Coronary artery (tissue), 2 donors: ENCODE measurements at regions not wholly inside any gene's neighbourhood (a gene's known extent, or its start where the extent isn't known, plus 50 kb on each side); places are given as distances from the start of the nearest gene placed in this dataset.

Source experiments
- DNase-seq: peaks from one replicate; pipeline ENCODE4 v3.0.0-alpha.2; 2017; ENCODE audit warnings: low spot score
- H3K27ac ChIP-seq, 2 donors: fragments of 200-600 bp; sonication (generic); one replicate each; pipeline ENCODE4 v1.5.1; 2016 to 2019
- H3K4me3 ChIP-seq: fragments of 200-600 bp; sonication (generic); 2 replicates; pipeline ENCODE4 v1.5.1; 2016; ENCODE audit warnings: mild to moderate bottlenecking, moderate library complexity
- CTCF ChIP-seq: fragments of 200-600 bp; sonication (generic); IDR thresholded peaks from one replicate; pipeline ENCODE4 v1.5.1; 2019; ENCODE audit warnings: antibody characterized with exemption

- no peak for DNase-seq
- no peak for TF ChIP-seq CTCF
- no peak overlapping the region for H3K27ac ChIP-seq
- H3K4me3 ChIP-seq = no peak overlapping the region
Measured at GRCh38 chr2:118521960-118522359, 325.5 kb downstream of the EN1 start.

GRCh38 chr2:118521272-118521671 lies 326.2 kb downstream of the EN1 start:
- no peak for DNase-seq
- TF ChIP-seq CTCF = no peak
- Histone ChIP-seq H3K27ac (no peak overlapping the region), H3K4me3 (no peak overlapping the region)

- H3K4me3 ChIP-seq = no peak overlapping the region
- no peak for DNase-seq
- no peak overlapping the region for H3K27ac ChIP-seq
- no peak for TF ChIP-seq CTCF
Measured at GRCh38 chr2:118520246-118520645, 327.2 kb downstream of the EN1 start.

GRCh38 chr2:118519511-118519910 lies 327.9 kb downstream of the EN1 start:
- Histone ChIP-seq H3K27ac (no peak overlapping the region), H3K4me3 (no peak overlapping the region)
- no peak for DNase-seq
- TF ChIP-seq CTCF = no peak

DNA sequence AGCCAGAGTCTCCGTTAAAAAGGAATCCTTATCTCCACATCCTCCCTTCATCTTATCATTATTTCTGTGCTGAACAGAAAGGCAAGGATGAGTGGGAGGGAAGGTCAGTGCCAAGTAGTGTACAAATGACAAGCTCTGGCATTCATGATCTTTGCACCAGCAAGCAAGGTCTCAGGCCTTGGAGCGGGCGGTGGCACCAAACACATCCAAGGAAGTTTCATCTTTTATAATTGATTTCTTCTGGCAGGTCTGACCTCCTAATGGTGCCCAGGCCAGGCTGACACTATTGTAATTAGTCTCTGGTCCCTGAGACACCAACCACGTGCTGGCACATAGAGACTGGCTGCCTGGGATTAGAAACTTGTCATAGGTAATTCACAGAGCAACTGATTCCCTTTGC lies 336.6 kb downstream of the EN1 start:
- no peak for TF ChIP-seq CTCF
- Histone ChIP-seq H3K4me3 (no peak overlapping the region), H3K27ac (no peak overlapping the region)
- no peak for DNase-seq

GRCh38 chr2:118509319-118510004 lies 338.0 kb downstream of the EN1 start:
- TF ChIP-seq CTCF = no peak
- no peak overlapping the region for H3K4me3 ChIP-seq
- DNase-seq = no peak
- H3K27ac ChIP-seq = no peak overlapping the region

DNA sequence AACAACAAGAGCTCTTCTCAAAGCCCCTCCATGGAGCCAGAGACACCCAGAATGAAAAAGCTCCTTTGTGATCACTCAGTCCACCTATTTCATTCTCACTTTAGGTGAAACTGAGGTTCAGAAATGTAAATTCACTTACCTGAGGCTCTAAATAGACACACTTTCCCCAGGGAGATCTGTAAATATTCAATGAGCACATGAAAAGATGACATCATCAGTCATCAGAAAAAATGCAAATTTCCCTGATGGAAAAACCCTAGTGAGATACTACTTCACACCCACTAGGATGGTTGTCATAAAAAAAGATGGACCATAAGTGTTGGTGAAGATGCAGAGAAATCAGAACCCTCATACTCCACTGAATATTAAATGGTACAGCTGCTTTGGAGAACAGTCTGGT lies 339.2 kb downstream of the EN1 start:
- Histone ChIP-seq H3K4me3 (no peak overlapping the region), H3K27ac (no peak overlapping the region)
- DNase-seq = no peak
- no peak for TF ChIP-seq CTCF
